Body of pancreas (tissue), 4 donors: ENCODE measurements at regions not wholly inside any gene's neighbourhood (a gene's known extent, or its start where the extent isn't known, plus 50 kb on each side); places are given as distances from the start of the nearest gene placed in this dataset.
"Not testable (repeated sequence)": the region's sequence is repeated elsewhere in the genome, so short reads cannot be mapped to it uniquely, and the experiment has no call there.

Source experiments
- ATAC-seq: fragments of 150-250 bp; one replicate; pipeline ENCODE4 v1.9.1; 2016
- DNase-seq, 4 donors: peaks; one replicate each; pipeline ENCODE4 v3.0.0-alpha.2; 2019
- H3K27ac ChIP-seq, 4 donors: fragments of 200-600 bp; sonication (generic); 1 replicate in 3 of 4; 2 replicates in 1 of 4; pipeline versions ENCODE4 v1.5.1 to v1.6.1; 2016 to 2019; ENCODE audit warnings: mild to moderate bottlenecking in 1 of 4, mixed read lengths in 1 of 4, moderate library complexity in 1 of 4
- H3K27me3 ChIP-seq, 2 donors: fragments of 200-600 bp; sonication (generic); one replicate each; pipeline ENCODE4 v1.6.0; 2016; ENCODE audit warnings: mild to moderate bottlenecking in 1 of 2
- H3K36me3 ChIP-seq, 2 donors: fragments of 200-600 bp; sonication (generic); replicated peaks in 1 of 2; 2 replicates each; pipeline ENCODE4 v1.5.1; 2016; ENCODE audit warnings: low read depth in 2 of 2; ENCODE audit not compliant: insufficient read depth in 1 of 2
- H3K4me1 ChIP-seq: fragments of 200-600 bp; sonication (generic); one replicate; pipeline ENCODE4 v1.6.0; 2016
- H3K4me3 ChIP-seq, 2 donors: fragments of 200-600 bp; sonication (generic); 1 replicate in 1 of 2; 2 replicates in 1 of 2; pipeline ENCODE4 v1.5.1; 2016 to 2019
- H3K9me3 ChIP-seq, 3 donors: fragments of 200-600 bp; sonication (generic); 1 replicate in 2 of 3; 2 replicates in 1 of 3; pipeline ENCODE4 v1.5.1; 2016
- CTCF ChIP-seq, 7 experiments: fragments of 450-650 bp in 4 of 7; fragments of 200-600 bp in 3 of 7; sonication (generic) in 3 of 7; IDR thresholded peaks; one replicate each; pipeline ENCODE4 v1.5.1; 2016 to 2019; ENCODE audit warnings: antibody characterized with exemption in 7 of 7
- POLR2A ChIP-seq, 3 donors: fragments of 450-650 bp; IDR thresholded peaks; one replicate each; pipeline ENCODE4 v1.6.1; 2016; ENCODE audit warnings: antibody characterized with exemption in 3 of 3, mild to moderate bottlenecking in 2 of 3
- WGBS, 2 donors: methylation state at CpG; one replicate each; pipeline ENCODE4 v1.1.5; 2017; 5-methylcytosine and 5-hydroxymethylcytosine counted together
- intact Hi-C: fragments of 100-400 bp; cut with DNase I; formaldehyde crosslinking; loops from one replicate; pipeline ENCODE4 v1.15.1; 2023

GRCh38 chr3:191987831-191988350 lies 526.9 kb downstream of the PYDC2 start:
- DNase-seq: no peak
- no peak for ATAC-seq
- intact Hi-C loops: no loop called here
- H3K9me3 ChIP-seq: no peaks in the 10 kb centered on the region
- TF ChIP-seq POLR2A (IDR thresholded peaks at IDR 0.05) (no peak), CTCF (IDR thresholded peaks at IDR 0.05) (no peak)
- WGBS, 2 donors: 10 to 16% methylated on average over 1 of the region's 1 CpG
- no peaks in the 10 kb centered on the region for H3K27me3 ChIP-seq
- no peak overlapping the region for H3K4me3 ChIP-seq
- no peaks in the 10 kb centered on the region for H3K4me1 ChIP-seq
- no peak overlapping the region for H3K27ac ChIP-seq
- H3K36me3 ChIP-seq: no peaks in the 10 kb centered on the region

GRCh38 chr3:191993952-191994351 lies 533.0 kb downstream of the PYDC2 start:
- H3K4me3 ChIP-seq, ATAC-seq, H3K4me1 ChIP-seq, H3K9me3 ChIP-seq, DNase-seq, intact Hi-C loops, H3K27ac ChIP-seq, H3K36me3 ChIP-seq, H3K27me3 ChIP-seq: not testable (repeated sequence)
- 60 to 70% methylated on average over 4 of the region's 4 CpGs for WGBS, 2 donors

- TF ChIP-seq POLR2A (IDR thresholded peaks at IDR 0.05) (no peak), CTCF (IDR thresholded peaks at IDR 0.05) (no peak)
- Histone ChIP-seq H3K27ac (no peak overlapping the region), H3K36me3 (no peaks in the 10 kb centered on the region), H3K27me3 (no peaks in the 10 kb centered on the region), H3K4me1 (no peaks in the 10 kb centered on the region), H3K9me3 (no peaks in the 10 kb centered on the region), H3K4me3 (no peak overlapping the region)
- no peak for ATAC-seq
- no peak for DNase-seq
- intact Hi-C loops: no loop called here
Measured at GRCh38 chr3:191997093-191997492, 536.1 kb downstream of the PYDC2 start.

GRCh38 chr3:191997579-191998268 lies 536.8 kb downstream of the PYDC2 start:
- ATAC-seq: no peak
- TF ChIP-seq POLR2A (IDR thresholded peaks at IDR 0.05) (no peak), CTCF (IDR thresholded peaks at IDR 0.05) (no peak)
- intact Hi-C loops: no loop called here

GRCh38 chr3:192001218-192001617 lies 540.3 kb downstream of the PYDC2 start:
- ATAC-seq (no peak), DNase-seq (no peak)
- Histone ChIP-seq H3K4me3 (no peak overlapping the region), H3K9me3 (no peaks in the 10 kb centered on the region), H3K27me3 (no peaks in the 10 kb centered on the region), H3K27ac (no peak overlapping the region), H3K36me3 (no peaks in the 10 kb centered on the region), H3K4me1 (no peaks in the 10 kb centered on the region)
- 21 to 23% methylated on average over 2 of the region's 2 CpGs for WGBS, 2 donors
- intact Hi-C loops: no loop called here
- TF ChIP-seq POLR2A (IDR thresholded peaks at IDR 0.05): no peak
- no peak for TF ChIP-seq CTCF (IDR thresholded peaks at IDR 0.05)

More at GRCh38 chr3:191997579-191998268, 536.8 kb downstream of the PYDC2 start:
- no peaks in the 10 kb centered on the region for H3K36me3 ChIP-seq
- H3K4me3 ChIP-seq: no peak overlapping the region
- 28 to 51% methylated on average over 1 of the region's 1 CpG for WGBS, 2 donors
- H3K9me3 ChIP-seq: no peaks in the 10 kb centered on the region
- H3K27me3 ChIP-seq: no peaks in the 10 kb centered on the region
- DNase-seq: no peak
- no peak overlapping the region for H3K27ac ChIP-seq
- no peaks in the 10 kb centered on the region for H3K4me1 ChIP-seq
